ENCODE measurements at regions not wholly inside any gene's neighbourhood (a gene's known extent, or its start where the extent isn't known, plus 50 kb on each side); places are given as distances from the start of the nearest gene placed in this dataset.
"Not testable (repeated sequence)": the region's sequence is repeated elsewhere in the genome, so short reads cannot be mapped to it uniquely, and the experiment has no call there.

DNA sequence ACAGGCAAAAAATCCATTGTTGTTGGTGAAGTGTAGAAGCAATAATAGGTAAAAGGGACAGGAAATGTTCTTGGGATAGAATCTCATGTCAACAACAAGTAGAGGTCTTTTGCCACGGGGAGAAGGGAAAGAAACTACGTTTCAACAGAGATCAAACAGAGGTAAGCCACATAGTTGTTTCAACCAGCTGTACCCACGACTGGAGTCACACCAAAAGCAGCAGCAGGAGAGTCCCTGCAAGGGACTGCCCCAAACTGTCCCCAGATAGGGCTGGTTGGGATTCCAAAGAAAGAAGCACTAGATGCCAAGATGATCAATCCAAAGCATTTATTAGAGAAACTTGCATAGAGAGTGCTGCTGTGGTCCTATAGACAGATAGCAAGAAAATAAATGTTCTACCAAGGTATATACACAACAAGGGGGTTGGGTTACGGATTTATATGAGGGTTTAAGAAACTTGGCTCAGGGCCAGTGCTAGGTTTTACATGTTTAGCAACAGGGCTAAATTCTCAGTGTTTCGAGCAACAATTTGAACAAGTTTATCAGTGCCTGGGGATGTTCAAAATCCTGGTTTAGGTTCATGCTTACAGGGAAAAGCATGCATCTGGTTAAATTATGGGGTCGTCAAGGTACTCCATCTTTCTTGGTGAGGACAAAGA lies 466.5 kb downstream of the MMUT start:
- no peak overlapping the region for H3K9ac ChIP-seq (ENCODE audit: low read depth, low read length)
- no peaks in the 10 kb centered on the region for H3K36me3 ChIP-seq (ENCODE audit: control insufficient read depth, insufficient read depth, low read length)
- H3K27ac ChIP-seq (ENCODE audit: low read depth, low read length), result no peak overlapping the region
- H3K4me1 ChIP-seq (ENCODE audit: control insufficient read depth, insufficient read depth, low read length), result no peaks in the 10 kb centered on the region
- H3K4me3 ChIP-seq (ENCODE audit: low read depth, low read length), result no peak overlapping the region
- no peaks in the 10 kb centered on the region for H3K9me3 ChIP-seq (ENCODE audit: control insufficient read depth, insufficient read depth, low read length)
- no peaks in the 10 kb centered on the region for H3K27me3 ChIP-seq (ENCODE audit: control insufficient read depth, insufficient read depth, low read length)

DNA sequence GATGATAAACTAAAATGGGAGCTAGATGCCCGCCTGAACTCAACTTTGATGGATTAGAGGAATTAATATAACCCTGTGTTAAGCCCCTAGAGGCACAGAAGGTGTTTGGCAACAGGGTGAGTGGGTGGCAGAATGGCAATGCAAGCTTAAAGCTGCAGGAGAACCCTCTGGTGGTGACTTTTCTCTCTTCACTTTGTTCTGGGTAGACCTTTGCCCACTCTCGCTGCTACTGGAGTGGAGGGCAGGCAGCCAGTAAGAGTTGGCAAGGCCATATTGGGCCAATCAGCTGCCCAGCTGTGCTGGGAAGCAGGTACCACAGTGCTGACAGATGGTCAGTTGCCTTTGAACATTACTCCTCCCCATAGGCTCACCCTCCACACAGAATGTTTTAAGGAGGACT lies 468.2 kb downstream of the MMUT start:
- Histone ChIP-seq H3K27ac (ENCODE audit: low read depth, low read length) (no peak overlapping the region), H3K27me3 (ENCODE audit: control insufficient read depth, insufficient read depth, low read length) (no peaks in the 10 kb centered on the region), H3K9me3 (ENCODE audit: control insufficient read depth, insufficient read depth, low read length) (peaks cover 2% of the 10 kb centered on the region; the same call in 1 of the 2 replicates), H3K4me3 (ENCODE audit: low read depth, low read length) (no peak overlapping the region), H3K9ac (ENCODE audit: low read depth, low read length) (no peak overlapping the region), H3K4me1 (ENCODE audit: control insufficient read depth, insufficient read depth, low read length) (no peaks in the 10 kb centered on the region), H3K36me3 (ENCODE audit: control insufficient read depth, insufficient read depth, low read length) (no peaks in the 10 kb centered on the region)

DNA sequence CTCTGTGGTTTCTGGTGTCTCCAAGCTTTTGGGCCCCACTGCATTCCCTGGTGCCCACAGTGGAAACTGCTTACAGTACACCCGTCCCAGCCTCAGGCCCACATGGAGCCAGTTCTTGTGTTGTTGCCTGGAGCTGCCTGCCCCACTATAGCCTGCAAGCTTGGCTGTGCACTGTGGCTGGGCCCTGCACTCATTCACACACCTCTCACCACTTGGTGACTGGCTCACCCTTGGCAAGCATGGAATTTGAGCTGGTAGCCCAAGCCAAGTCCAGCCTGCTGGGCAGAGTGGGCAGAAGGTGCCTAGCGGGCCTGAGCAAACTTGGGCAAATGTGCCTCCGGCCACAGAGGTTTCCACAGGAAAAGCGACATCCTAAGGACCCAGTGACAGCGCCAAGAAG lies 472.3 kb downstream of the MMUT start:
- Histone ChIP-seq H3K4me1 (ENCODE audit: control insufficient read depth, insufficient read depth, low read length) (no peaks in the 10 kb centered on the region), H3K9me3 (ENCODE audit: control insufficient read depth, insufficient read depth, low read length) (peaks cover 6% of the 10 kb centered on the region), H3K9ac (ENCODE audit: low read depth, low read length) (no peak overlapping the region), H3K27me3 (ENCODE audit: control insufficient read depth, insufficient read depth, low read length) (no peaks in the 10 kb centered on the region), H3K36me3 (ENCODE audit: control insufficient read depth, insufficient read depth, low read length) (no peaks in the 10 kb centered on the region), H3K27ac (ENCODE audit: low read depth, low read length) (no peak overlapping the region), H3K4me3 (ENCODE audit: low read depth, low read length) (no peak overlapping the region)

DNA sequence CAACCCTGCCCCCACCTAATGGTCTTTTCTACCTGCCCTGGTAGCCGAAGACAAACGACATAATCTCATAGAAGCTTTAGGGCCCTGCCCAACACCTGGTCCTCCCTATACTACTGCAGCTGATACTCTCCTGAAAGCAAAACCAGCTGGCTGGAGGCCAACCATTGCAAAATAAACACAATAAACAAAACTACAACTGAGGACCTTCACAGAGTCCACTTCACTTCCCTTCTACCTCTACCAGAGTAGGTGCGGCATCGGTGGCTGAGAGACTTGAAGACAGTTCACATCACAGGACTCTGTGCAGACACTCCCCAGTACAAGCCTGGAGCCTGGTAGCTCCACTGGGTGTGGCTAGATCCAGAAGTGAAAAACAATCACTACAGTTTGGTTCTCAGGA lies 476.2 kb downstream of the MMUT start:
- H3K27ac ChIP-seq (ENCODE audit: low read depth, low read length), result no peak overlapping the region
- H3K4me1 ChIP-seq (ENCODE audit: control insufficient read depth, insufficient read depth, low read length), result no peaks in the 10 kb centered on the region
- peaks cover 6% of the 10 kb centered on the region for H3K9me3 ChIP-seq (ENCODE audit: control insufficient read depth, insufficient read depth, low read length)
- no peak overlapping the region for H3K4me3 ChIP-seq (ENCODE audit: low read depth, low read length)
- H3K9ac ChIP-seq (ENCODE audit: low read depth, low read length), result no peak overlapping the region
- H3K36me3 ChIP-seq (ENCODE audit: control insufficient read depth, insufficient read depth, low read length), result no peaks in the 10 kb centered on the region
- no peaks in the 10 kb centered on the region for H3K27me3 ChIP-seq (ENCODE audit: control insufficient read depth, insufficient read depth, low read length)

DNA sequence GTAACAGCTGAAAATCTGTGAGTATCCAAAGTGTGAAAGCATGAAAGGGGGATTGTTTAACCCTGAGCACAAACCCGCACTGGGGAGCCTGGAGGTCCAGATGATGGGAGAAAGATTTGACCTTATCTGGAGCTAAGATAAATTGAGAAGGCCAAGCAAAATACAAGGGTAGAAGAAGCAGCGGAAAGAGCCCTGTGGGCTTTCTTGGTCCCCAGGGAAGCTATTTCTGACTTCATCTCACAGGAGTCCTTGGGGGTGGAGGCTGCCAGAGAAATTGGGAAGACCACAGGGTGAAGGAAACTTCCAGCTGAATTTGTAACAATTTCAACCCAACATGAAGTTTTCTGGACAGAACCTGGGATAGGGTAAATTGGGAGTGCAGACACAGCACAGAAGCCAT lies 476.9 kb downstream of the MMUT start:
- Histone ChIP-seq H3K36me3 (ENCODE audit: control insufficient read depth, insufficient read depth, low read length) (no peaks in the 10 kb centered on the region), H3K27ac (ENCODE audit: low read depth, low read length) (no peak overlapping the region), H3K27me3 (ENCODE audit: control insufficient read depth, insufficient read depth, low read length) (no peaks in the 10 kb centered on the region), H3K4me3 (ENCODE audit: low read depth, low read length) (no peak overlapping the region), H3K9ac (ENCODE audit: low read depth, low read length) (no peak overlapping the region), H3K9me3 (ENCODE audit: control insufficient read depth, insufficient read depth, low read length) (peaks cover 6% of the 10 kb centered on the region), H3K4me1 (ENCODE audit: control insufficient read depth, insufficient read depth, low read length) (no peaks in the 10 kb centered on the region)

DNA sequence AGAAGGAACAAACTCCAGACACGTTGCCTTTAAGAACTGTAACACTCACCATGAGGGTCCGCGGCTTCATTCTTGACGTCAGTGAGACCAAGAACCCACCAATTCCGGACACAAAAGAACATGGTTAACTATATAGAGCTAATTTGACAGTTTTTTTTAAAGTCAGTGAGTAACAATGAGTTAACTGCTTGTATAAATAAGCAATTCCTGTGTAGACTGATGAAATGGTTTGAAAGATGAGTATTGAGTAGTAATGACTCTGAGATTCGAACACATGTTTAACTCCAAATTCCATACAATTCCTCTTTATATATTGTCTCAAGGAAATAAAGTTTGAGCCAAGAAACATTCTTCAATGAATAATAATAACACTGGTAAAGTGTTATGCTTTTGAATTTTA lies 478.0 kb downstream of the MMUT start:
- peaks cover 6% of the 10 kb centered on the region for H3K9me3 ChIP-seq (ENCODE audit: control insufficient read depth, insufficient read depth, low read length)
- no peak overlapping the region for H3K9ac ChIP-seq (ENCODE audit: low read depth, low read length)
- no peak overlapping the region for H3K4me3 ChIP-seq (ENCODE audit: low read depth, low read length)
- no peaks in the 10 kb centered on the region for H3K4me1 ChIP-seq (ENCODE audit: control insufficient read depth, insufficient read depth, low read length)
- H3K27me3 ChIP-seq (ENCODE audit: control insufficient read depth, insufficient read depth, low read length), result no peaks in the 10 kb centered on the region
- H3K27ac ChIP-seq (ENCODE audit: low read depth, low read length), result no peak overlapping the region
- no peaks in the 10 kb centered on the region for H3K36me3 ChIP-seq (ENCODE audit: control insufficient read depth, insufficient read depth, low read length)

DNA sequence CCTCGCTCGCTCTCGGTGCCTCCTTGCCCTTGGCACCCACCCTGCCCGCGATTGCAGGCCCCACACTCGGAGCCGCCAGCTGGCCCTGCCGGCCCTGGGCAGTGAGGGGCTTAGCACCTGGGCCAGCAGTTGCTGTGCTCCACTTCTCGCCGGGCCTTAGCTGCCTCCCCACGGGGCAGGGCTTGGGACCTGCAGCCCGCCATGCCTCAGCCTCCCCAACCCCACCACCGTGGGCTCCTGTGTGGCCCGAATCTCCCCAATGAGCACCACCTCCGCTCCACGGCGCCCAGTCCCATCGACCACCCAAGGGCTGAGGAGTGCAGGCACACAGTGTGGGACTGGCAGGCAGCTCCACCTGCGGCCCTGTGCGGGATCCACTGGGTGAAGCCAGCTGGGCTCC lies 479.1 kb downstream of the MMUT start:
- not testable (repeated sequence) for H3K27ac ChIP-seq (ENCODE audit: low read depth, low read length); H3K9ac ChIP-seq (ENCODE audit: low read depth, low read length); H3K4me3 ChIP-seq (ENCODE audit: low read depth, low read length); H3K9me3 ChIP-seq (ENCODE audit: control insufficient read depth, insufficient read depth, low read length); H3K27me3 ChIP-seq (ENCODE audit: control insufficient read depth, insufficient read depth, low read length); H3K4me1 ChIP-seq (ENCODE audit: control insufficient read depth, insufficient read depth, low read length); H3K36me3 ChIP-seq (ENCODE audit: control insufficient read depth, insufficient read depth, low read length)

DNA sequence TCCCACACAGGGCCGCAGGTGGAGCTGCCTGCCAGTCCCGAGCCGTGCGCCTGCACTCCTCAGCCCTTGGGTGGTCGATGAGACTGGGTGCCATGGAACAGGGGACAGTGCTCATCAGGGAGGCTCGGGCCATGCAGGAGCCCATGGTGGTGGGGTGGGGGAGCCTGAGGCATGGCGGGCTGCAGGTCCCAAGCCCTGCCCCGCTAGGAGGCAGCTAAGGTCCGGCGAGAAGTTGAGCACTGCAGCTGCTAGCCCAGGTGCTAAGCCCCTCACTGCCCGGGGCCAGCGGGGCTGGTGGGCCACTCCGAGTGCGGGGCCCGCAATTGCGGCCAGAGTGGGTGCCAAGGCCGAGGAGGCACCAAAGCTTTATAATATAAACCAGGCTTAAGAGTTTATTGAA lies 479.7 kb downstream of the MMUT start:
- H3K27me3 ChIP-seq (ENCODE audit: control insufficient read depth, insufficient read depth, low read length), result no peaks in the 10 kb centered on the region
- H3K27ac ChIP-seq (ENCODE audit: low read depth, low read length), result no peak overlapping the region
- no peak overlapping the region for H3K4me3 ChIP-seq (ENCODE audit: low read depth, low read length)
- H3K36me3 ChIP-seq (ENCODE audit: control insufficient read depth, insufficient read depth, low read length), result no peaks in the 10 kb centered on the region
- H3K9ac ChIP-seq (ENCODE audit: low read depth, low read length), result no peak overlapping the region
- no peaks in the 10 kb centered on the region for H3K9me3 ChIP-seq (ENCODE audit: control insufficient read depth, insufficient read depth, low read length)
- no peaks in the 10 kb centered on the region for H3K4me1 ChIP-seq (ENCODE audit: control insufficient read depth, insufficient read depth, low read length)

DNA sequence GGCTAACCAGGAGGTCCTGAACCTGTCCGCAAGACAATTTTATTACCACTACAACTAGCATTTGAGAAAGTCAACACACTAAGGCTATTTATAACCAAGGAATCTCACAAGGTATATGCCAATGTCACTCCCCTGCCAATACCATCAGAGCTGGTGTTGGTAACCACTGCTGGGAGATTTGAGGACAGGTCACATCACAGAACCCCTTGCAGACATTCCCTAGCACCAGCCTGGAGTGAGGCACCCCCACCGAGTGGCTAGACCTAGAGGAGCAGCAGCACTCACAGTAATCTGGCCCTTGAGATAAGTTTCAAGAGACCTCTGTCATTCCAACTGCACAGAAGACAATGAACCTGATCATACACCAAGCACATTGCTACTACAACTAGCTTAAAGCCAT lies 483.2 kb downstream of the MMUT start:
- no peaks in the 10 kb centered on the region for H3K27me3 ChIP-seq (ENCODE audit: control insufficient read depth, insufficient read depth, low read length)
- no peaks in the 10 kb centered on the region for H3K36me3 ChIP-seq (ENCODE audit: control insufficient read depth, insufficient read depth, low read length)
- H3K27ac ChIP-seq (ENCODE audit: low read depth, low read length), result no peak overlapping the region
- H3K4me1 ChIP-seq (ENCODE audit: control insufficient read depth, insufficient read depth, low read length), result no peaks in the 10 kb centered on the region
- H3K4me3 ChIP-seq (ENCODE audit: low read depth, low read length), result no peak overlapping the region
- no peaks in the 10 kb centered on the region for H3K9me3 ChIP-seq (ENCODE audit: control insufficient read depth, insufficient read depth, low read length)
- no peak overlapping the region for H3K9ac ChIP-seq (ENCODE audit: low read depth, low read length)

DNA sequence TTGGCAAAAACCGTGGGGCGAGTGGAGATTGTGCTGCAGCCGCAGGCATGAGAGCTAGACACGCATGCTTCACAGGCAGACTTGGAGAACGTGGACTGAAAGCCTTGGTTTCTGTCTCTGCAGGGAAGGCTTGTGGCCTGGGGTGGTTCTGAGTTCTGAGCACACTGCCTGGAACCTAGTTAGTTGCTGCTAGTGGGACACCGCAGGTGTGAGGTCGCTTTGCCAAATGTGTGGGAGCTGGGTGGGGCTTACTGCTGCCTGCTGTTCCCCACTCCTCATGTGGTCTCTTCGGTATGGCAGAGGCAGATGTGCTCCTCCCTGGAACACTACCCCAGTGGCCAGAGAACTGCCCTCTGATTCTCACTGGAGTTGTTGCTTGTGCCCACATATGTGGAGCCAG lies 484.0 kb downstream of the MMUT start:
- Histone ChIP-seq H3K9me3 (ENCODE audit: control insufficient read depth, insufficient read depth, low read length) (no peaks in the 10 kb centered on the region), H3K27me3 (ENCODE audit: control insufficient read depth, insufficient read depth, low read length) (no peaks in the 10 kb centered on the region)

DNA sequence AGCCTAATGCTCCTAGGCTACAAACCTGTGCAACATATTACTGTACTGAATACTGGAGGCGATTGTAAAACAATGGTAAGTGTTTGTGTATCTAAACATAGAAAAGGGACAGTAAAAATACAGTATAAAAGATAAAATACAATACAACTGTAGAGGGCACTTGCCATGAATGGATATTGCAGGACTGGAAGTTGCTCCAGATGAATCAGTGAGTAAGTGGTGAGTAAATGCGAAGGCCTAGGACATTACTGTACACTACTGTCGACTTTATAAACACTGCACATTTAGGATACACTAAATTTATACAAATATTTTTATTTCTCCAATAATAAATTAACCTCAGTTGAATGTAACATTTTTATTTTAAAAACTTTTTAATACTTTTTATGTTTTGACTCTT lies 485.0 kb downstream of the MMUT start:
- H3K9ac ChIP-seq (ENCODE audit: low read depth, low read length), result no peak overlapping the region
- no peak overlapping the region for H3K4me3 ChIP-seq (ENCODE audit: low read depth, low read length)
- no peaks in the 10 kb centered on the region for H3K36me3 ChIP-seq (ENCODE audit: control insufficient read depth, insufficient read depth, low read length)
- no peak overlapping the region for H3K27ac ChIP-seq (ENCODE audit: low read depth, low read length)
- H3K4me1 ChIP-seq (ENCODE audit: control insufficient read depth, insufficient read depth, low read length), result no peaks in the 10 kb centered on the region
- H3K9me3 ChIP-seq (ENCODE audit: control insufficient read depth, insufficient read depth, low read length), result no peaks in the 10 kb centered on the region
- no peaks in the 10 kb centered on the region for H3K27me3 ChIP-seq (ENCODE audit: control insufficient read depth, insufficient read depth, low read length)

More for the DNA sequence above, 484.0 kb downstream of the MMUT start:
- H3K9ac ChIP-seq (ENCODE audit: low read depth, low read length), result no peak overlapping the region
- no peaks in the 10 kb centered on the region for H3K36me3 ChIP-seq (ENCODE audit: control insufficient read depth, insufficient read depth, low read length)
- H3K4me1 ChIP-seq (ENCODE audit: control insufficient read depth, insufficient read depth, low read length), result no peaks in the 10 kb centered on the region
- H3K4me3 ChIP-seq (ENCODE audit: low read depth, low read length), result no peak overlapping the region
- no peak overlapping the region for H3K27ac ChIP-seq (ENCODE audit: low read depth, low read length)

DNA sequence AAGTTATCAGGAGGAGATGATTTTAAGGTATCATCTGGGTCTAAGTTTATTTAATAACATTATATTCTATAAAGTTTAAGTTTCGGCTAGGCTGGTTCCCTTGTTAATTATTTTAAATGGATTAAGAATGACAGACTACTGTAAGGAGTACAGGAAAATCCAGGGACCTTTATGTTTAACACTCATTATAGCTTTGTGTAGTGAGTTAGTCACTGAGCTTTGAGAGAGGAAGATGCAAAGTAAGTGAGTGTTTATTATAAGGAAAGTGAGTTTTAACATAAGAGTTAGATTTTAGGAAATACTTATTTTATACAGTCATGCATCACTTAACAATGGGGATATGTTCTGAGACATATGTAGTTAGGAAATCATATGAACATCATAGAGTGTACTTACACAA lies 485.5 kb downstream of the MMUT start:
- no peaks in the 10 kb centered on the region for H3K27me3 ChIP-seq (ENCODE audit: control insufficient read depth, insufficient read depth, low read length)
- no peak overlapping the region for H3K4me3 ChIP-seq (ENCODE audit: low read depth, low read length)
- H3K9ac ChIP-seq (ENCODE audit: low read depth, low read length), result no peak overlapping the region
- no peaks in the 10 kb centered on the region for H3K36me3 ChIP-seq (ENCODE audit: control insufficient read depth, insufficient read depth, low read length)
- H3K27ac ChIP-seq (ENCODE audit: low read depth, low read length), result no peak overlapping the region
- no peaks in the 10 kb centered on the region for H3K9me3 ChIP-seq (ENCODE audit: control insufficient read depth, insufficient read depth, low read length)
- H3K4me1 ChIP-seq (ENCODE audit: control insufficient read depth, insufficient read depth, low read length), result no peaks in the 10 kb centered on the region

Measured in HUES48 (cell line).